AG04449 (cell line): ENCODE measurements at regions not wholly inside any gene's neighbourhood (a gene's known extent, or its start where the extent isn't known, plus 50 kb on each side); places are given as distances from the start of the nearest gene placed in this dataset.

ENCODE experiments used
- CTCF ChIA-PET: fragments of 350-600 bp; formaldehyde crosslinking; extraction: SDS; loops from one replicate; lab custom pipeline; 2021; ENCODE audit warnings: antibody characterized with exemption; lab: Yijun Ruan, JAX
- POLR2A ChIA-PET: fragments of 400-600, 350-600 bp; formaldehyde crosslinking; extraction: SDS; loops from one replicate; lab custom pipeline; 2020; ENCODE audit warnings: antibody characterized with exemption, inconsistent platforms; lab: Yijun Ruan, JAX
- DNase-seq: peaks from one replicate; pipeline ENCODE4 v3.0.0-alpha.2; 2010; ENCODE audit warnings: low read depth, low spot score
- H3K4me3 ChIP-seq: 2 replicates; pipeline ENCODE4 v1.5.1; 2011; ENCODE audit warnings: low read depth, mild to moderate bottlenecking, control low read depth, low read length
- CTCF ChIP-seq: IDR thresholded peaks from one replicate; pipeline ENCODE4 v1.5.1; 2011; ENCODE audit warnings: mild to moderate bottlenecking, moderate library complexity, low read length, control low read depth, inconsistent platforms; ENCODE audit not compliant: insufficient read depth; ENCODE audit errors: missing control alignments

GRCh38 chr15:81911022-81911971 is 134.5 kb downstream of the MEX3B start:
- no peak overlapping the region for H3K4me3 ChIP-seq
- ChIA-PET POLR2A (no interaction called here), CTCF (no interaction called here)
- DNase-seq, result no peak
- TF ChIP-seq CTCF, result no peak

- ChIA-PET CTCF (interaction anchor here (0.7 to 0.8 kb wide), 2 partner anchors 13 to 17 kb away, joined by 3 read pairs; no protein-coding TSS in a partner anchor), POLR2A (no interaction called here)
- no peak for TF ChIP-seq CTCF
- no peak for DNase-seq
- no peak overlapping the region for H3K4me3 ChIP-seq
Observed at GRCh38 chr15:81910355-81911021, 135.3 kb downstream of the MEX3B start.

- CTCF ChIA-PET, result interaction anchor here (1.2 kb wide), 1 partner anchor 10 kb away, joined by 3 read pairs; no protein-coding TSS in a partner anchor
- POLR2A ChIA-PET, result no interaction called here
- no peak for TF ChIP-seq CTCF
- DNase-seq, result no peak
- no peak overlapping the region for H3K4me3 ChIP-seq
Observed at GRCh38 chr15:81909011-81909358, 136.8 kb downstream of the MEX3B start.

GRCh38 chr15:81908111-81908510 is 137.7 kb downstream of the MEX3B start:
- POLR2A ChIA-PET, result no interaction called here
- DNase-seq, result no peak
- no peak overlapping the region for H3K4me3 ChIP-seq
- CTCF ChIA-PET, result interaction anchor here (1.2 kb wide), 1 partner anchor 9 kb away, joined by 3 read pairs; no protein-coding TSS in a partner anchor
- TF ChIP-seq CTCF, result no peak

GRCh38 chr15:81907521-81907920 is 138.3 kb downstream of the MEX3B start:
- no peak overlapping the region for H3K4me3 ChIP-seq
- TF ChIP-seq CTCF, result no peak
- DNase-seq, result no peak
- POLR2A ChIA-PET, result no interaction called here
- CTCF ChIA-PET, result no interaction called here

- POLR2A ChIA-PET, result no interaction called here
Observed at GRCh38 chr15:81905889-81906288, 139.9 kb downstream of the MEX3B start.

More at GRCh38 chr15:81905889-81906288, 139.9 kb downstream of the MEX3B start:
- no peak for DNase-seq
- no peak for TF ChIP-seq CTCF
- no peak overlapping the region for H3K4me3 ChIP-seq
- CTCF ChIA-PET, result no interaction called here
